ENCODE measurements at regions not wholly inside any gene's neighbourhood (a gene's known extent, or its start where the extent isn't known, plus 50 kb on each side); places are given as distances from the start of the nearest gene placed in this dataset.

DNA sequence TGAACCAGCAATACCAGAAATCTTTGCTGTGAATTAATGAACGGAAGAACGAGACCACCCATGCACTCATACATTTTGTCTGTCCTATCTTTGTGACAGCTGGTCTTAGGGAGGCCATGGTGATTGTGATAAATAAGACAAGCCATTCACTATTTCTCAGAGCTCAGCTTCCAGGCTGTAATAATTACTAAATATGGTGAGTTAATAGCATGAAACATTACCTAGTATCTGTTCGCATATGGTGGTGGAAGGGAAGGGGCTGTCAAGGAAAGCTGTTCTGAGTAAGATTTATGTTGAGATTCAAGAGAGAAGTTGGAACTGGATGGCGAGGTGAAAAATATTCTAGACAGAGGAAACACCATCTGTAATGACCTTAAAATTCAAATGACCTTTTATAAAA, 719.0 kb upstream of the ZNF385D start:
- TF ChIP-seq CTCF (IDR thresholded peaks at IDR 0.05): no peak
- TF ChIP-seq EP300 (IDR thresholded peaks at IDR 0.05): no peak

Measured in gastroesophageal sphincter (tissue), 3 donors.